CD4-positive, alpha-beta T cell treated with Interleukin-6 at 100 ng/mL for 8 hours (primary cell): ENCODE measurements at regions not wholly inside any gene's neighbourhood (a gene's known extent, or its start where the extent isn't known, plus 50 kb on each side); places are given as distances from the start of the nearest gene placed in this dataset.

ENCODE experiments used
- DNase-seq: peaks from one replicate; pipeline ENCODE4 v3.0.0-alpha.2; 2020; ENCODE audit warnings: mixed read lengths, low spot score

DNA sequence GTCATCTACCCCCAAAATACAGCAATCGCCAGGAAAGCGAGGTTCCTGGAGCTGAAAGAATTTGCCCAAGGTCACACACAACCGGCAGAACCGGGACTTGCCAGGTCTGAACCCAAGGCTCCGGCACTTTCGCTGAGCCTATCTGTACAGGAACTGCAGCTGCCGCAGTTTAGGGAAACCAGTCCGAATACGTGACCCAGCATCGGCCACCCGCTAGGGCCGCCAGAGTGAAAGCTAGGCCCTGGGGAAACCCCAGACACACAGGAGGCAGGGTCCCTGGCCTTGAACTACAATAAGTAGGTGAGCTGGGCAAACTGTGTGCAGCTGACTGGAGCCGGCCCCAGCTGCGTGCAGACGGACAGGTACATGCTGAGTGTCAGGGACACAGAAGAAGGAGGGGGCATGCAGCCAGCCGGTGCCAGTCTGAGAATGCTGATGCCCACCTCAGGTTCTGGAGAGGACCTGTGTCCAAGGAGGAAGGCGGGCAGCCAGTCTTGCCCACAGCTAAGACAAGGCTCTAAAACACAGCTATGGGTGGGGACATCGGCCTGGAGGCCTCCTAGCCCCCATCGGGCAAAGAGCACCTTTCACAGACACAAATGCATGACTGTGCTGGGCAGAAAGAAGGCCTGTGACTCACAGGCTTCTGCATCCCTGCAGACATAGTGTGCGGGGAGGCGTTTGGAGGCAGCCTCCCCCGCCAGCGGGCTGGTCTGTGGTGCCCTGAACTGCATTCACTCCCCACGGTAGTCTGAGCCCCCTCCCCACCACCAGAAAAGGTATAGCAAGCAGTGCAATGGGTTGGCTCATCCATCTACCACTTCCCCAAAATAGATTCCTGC, 107.4 kb upstream of the ID2 start:
- no peak for DNase-seq

GRCh38 chr2:8575038-8575833, 106.6 kb upstream of the ID2 start:
- peak; percentile 52 for DNase-seq

DNA sequence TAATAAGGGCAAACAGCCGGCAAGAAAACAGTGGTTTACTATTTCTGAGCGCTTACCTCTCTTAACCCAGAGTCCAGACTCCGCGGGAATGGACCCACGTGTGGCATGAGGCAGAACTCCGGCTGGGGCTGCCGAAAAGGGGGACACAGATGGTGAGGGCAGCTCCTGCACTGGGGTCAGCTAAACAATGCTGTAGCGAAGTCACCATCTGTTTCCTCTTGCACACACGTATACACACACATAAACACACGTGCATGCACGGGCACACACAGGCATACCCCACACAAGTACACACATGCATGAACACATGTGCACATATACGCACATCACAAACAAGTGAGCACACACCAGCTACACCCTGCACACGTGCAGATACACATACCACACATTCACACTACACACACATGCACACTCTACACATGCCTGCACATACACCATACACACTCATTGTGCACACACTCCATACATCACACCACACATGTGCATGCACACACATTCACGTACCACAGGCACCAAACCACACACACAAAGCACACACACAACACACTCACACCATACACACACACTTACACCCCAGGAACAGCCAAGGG, 105.9 kb upstream of the ID2 start:
- no peak for DNase-seq

GRCh38 chr2:8576525-8577167, 105.2 kb upstream of the ID2 start:
- peak; percentile 38 for DNase-seq

GRCh38 chr2:8577573-8577972, 104.3 kb upstream of the ID2 start:
- DNase-seq, result no peak

GRCh38 chr2:8578335-8579244, 103.3 kb upstream of the ID2 start:
- DNase-seq, result no peak

DNA sequence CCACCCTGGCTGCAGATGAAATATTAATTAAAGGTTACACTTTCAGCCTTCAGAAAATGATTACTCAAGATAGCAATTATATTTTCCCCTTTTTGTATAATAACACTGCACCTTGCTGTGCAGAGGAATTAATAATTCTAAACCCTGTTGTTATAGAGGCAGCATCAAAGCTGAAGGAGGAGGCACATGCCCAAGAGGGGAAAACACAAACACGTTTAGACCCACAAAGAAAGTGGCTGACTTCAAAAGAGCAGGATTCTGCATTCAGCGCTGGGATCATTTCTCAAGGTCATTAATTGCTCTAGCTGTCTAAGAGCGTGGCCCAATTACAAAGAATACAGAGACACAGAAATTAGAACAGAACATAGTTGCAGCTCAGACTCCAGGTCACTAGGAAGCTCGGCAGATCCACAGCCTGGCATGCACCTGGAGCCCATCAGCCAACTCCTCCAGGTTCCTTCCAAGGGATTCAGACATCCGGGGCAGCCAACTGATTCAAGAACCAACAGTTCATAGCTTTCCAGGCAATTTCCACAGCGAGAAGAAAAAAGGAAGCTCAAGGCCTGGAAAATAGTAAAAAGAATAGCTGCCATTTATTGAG, 102.3 kb upstream of the ID2 start:
- DNase-seq, result no peak

DNA sequence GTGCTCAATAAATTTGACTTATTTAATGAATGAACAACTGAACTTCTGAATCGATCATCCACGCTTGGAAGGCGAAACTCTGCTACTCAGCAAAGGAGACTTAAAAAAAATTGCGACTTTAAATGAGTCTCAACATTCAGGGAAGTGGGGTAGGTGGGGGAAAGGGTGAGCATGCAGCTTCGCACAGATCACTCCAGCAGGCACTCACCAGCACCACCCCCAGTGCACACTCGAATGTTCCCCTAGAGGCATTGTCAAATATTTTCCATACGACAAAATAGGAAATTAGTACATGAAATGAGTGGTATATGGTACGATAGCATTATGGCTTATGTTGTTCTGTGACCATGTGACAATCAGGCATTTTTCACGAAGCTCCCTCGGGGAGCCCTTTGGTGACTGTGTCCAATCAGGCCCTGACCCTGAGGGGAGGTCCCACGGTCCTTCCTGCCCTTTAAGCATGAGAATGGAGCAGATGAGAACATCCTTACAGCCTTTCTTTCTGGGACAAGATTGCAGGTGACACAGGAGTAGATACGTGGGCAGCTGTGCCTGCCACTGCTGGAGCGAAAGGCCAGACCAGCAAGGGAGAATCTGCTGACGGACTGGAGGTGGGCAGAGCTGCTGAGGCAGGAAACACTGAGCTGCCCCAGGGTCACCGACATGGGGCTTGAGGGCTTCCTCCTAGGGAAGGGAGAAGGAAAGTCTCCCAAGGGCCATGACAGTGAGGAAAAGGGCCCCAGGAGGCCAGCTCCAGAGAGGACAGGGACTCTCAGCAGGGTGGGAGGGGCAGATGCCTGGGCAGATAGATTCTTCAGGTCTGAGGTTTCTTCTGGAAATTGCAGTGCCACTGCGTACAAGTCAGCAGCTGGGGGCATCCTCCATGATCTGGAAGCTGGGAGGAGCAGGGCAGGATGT, 101.3 kb upstream of the ID2 start:
- no peak for DNase-seq

DNA sequence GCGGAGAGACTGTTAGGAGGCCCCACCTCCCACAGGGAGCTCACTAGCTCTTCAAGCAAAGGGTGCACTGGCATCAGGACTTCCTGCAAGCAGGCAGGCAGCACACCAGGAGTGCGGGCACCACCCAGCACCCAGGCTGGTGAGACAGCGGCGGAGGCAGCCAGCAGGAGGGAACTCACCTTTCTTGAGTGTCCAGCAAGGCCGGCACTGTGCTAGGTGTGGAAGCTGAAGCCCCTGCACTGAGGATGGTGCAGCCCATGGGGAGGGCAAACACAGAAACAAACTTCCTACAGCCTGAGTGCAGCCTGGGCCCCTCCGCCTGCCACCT, 100.7 kb upstream of the ID2 start:
- no peak for DNase-seq

DNA sequence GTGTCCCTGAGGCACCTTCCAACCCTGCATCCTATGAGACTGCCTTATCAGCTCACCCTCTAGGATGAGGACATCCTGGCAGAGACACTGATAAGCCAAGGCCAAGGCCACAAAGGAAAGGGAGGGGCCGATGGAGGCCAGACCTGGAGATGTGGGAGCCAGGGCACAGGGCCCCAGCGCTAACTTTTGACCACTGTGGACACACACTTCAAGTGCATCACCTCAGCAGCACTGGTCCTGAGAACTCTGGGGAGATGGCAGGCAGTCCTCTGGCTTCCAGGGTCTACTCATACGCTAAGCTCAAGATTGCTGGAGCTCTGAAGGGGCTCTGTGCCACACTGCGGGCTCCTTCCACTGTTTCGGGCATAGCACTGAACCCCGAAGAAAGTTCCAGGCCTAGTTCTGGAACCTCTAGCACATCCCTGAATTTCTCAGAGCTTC, 100.2 kb upstream of the ID2 start:
- DNase-seq, result no peak

DNA sequence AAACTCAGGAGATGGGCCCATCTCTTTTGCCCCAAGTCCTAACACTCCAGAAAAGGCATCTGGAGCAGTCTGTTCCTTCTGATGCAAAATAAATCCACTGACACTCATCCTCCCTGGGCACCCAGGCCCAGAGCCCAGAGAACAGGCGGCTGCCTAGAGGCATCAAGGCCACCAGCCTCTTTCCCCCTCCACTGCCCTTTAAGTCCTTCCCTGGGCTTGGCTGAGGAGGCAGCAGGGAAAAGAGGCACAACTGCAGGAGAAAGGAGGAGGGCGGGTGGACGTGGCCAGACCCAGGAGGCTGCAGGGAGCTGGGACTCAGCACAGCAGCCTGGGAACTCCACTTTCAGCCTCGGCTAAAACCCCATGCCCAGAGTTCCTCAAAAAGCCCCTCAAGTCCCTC, 99.7 kb upstream of the ID2 start:
- DNase-seq, result no peak

GRCh38 chr2:8582651-8583399, 99.0 kb upstream of the ID2 start:
- no peak for DNase-seq

DNA sequence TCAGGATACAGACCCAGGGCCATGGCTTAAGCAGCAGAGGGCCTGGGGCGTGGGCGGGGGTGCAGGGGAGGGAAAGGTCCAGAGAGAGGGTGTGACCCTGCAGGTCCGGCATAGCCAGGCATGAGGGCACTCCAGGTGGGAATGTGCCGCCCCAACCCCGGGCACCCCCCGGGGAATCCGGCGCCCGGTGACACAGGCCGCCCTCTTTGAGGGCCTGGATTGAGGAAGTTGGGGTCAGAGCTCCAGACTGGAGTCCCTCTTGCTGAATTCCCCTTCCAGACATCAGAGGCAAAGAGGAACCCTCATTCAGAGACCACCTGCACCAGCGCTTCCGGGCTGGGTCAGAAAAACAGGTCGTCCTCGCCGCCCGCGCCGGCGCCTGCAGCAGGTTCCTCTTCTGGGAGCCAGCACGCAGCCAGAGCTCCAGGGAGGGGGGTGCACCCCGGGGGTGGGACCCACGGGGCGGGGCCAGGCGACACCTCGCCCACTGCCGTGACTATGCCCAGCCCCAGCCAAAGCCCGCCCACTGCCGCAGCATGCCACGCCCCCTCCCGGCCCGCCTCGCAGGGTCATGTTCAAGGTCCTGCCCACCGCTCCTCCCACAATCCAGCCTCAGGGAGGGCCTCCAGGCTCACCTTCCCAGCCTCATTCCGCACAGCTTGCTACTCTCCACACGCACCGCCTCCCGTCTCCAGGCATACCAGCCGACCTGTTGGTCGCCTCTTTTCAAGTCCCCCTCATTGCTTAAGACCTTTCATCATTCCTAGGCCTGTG, 98.3 kb upstream of the ID2 start:
- peak; percentile 68 for DNase-seq

DNA sequence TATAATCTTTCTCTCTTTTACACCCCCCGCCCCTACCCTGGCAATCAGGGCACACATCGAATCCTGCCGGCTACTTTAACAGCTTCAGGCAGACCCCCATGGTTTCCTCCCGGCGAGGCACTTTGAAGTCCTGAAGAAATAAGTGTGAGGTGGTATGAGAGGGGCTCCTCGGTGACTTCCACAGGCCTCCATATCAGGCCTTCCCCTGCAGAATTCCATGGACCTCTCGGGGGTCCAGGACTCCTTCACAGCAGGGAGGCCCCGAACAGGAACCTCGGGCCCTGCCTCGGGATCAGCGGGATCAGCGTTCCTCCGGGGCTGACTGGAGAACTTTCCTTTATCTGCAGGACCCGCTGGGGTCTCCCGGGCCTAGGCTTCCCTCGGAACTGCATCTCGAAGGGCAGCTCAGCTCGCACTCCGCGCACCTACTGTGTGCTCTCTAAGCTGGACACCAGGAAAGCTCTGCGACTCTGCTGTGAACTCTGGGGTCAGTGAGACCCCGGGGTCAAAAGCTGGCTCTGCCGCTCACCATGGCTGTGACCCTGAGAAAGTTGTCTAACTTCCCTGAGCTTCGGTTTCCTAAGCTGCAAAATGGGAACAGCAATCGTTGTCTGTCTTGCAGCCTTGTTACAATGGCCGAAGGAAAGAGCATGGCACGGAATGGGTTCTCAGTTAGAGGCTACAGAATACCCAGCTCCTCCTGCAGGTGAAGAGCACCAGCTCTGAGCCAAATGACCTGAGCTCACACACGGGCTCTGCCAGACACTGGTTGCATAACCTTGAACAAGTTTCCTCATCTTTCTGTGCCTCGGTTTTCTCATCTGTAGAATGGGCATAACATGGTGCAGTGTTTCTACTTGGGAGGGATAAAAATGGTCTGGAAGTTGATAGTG, 97.4 kb upstream of the ID2 start:
- DNase-seq, result no peak

DNA sequence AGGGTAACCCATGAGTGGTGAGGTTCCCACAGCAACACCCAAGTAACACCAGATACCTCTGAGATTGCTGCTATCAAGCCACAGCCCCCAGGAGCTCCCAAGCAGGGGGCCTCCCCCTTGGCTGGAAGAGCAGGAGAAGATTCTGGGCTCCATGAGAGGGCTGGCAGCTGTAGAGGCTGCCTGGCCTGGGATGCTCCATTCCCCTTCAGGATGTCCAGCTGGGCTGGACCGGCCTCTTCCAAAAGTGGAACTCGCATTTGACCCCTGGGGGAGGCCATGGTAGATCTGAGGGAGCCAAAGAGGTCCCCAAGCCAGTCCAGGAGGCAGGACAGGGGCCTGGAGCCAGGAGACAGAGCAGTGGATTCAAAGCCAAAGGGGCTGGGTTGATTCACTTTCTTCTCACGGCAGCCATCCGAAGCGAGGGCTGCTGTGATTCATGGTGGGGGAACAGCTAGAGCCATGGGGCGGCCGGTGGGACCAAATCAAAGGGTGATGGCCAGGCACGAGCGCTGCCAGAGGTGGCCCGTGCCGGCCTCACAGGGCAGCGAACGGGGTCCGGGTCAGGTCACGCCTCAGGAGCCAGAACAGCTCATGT, 95.3 kb upstream of the ID2 start:
- DNase-seq, result no peak

DNA sequence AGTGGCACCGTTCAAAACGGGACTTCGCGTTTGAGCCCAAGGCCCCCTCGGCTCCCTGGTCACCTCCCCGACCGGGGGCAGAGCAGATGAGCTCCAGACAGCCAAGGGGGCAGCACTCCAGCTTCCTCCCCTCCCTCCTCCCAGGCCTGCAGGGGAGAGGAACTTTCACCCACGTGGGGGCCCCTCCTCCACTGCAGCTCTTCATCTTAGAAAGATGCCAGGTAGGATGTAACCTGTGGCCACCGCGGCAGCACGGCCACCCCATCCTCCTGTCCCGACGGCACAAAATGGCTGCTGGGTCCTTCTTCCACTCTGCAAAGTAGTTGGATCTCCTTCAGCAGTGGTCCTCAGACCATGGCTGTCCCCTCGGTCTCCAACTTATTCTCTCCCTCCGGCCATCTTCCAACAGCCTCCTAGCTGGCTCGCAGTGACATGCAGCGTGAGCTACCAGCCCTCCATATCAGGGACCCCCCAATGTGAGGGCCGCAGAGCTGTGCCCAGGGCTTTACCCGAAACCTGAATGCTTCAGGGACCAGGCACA, 94.5 kb upstream of the ID2 start:
- no peak for DNase-seq
